ENCODE measurements at regions not wholly inside any gene's neighbourhood (a gene's known extent, or its start where the extent isn't known, plus 50 kb on each side); places are given as distances from the start of the nearest gene placed in this dataset.
A peak's percentile ranks its signal among the peaks of the same experiment; 100 is the strongest.

DNA sequence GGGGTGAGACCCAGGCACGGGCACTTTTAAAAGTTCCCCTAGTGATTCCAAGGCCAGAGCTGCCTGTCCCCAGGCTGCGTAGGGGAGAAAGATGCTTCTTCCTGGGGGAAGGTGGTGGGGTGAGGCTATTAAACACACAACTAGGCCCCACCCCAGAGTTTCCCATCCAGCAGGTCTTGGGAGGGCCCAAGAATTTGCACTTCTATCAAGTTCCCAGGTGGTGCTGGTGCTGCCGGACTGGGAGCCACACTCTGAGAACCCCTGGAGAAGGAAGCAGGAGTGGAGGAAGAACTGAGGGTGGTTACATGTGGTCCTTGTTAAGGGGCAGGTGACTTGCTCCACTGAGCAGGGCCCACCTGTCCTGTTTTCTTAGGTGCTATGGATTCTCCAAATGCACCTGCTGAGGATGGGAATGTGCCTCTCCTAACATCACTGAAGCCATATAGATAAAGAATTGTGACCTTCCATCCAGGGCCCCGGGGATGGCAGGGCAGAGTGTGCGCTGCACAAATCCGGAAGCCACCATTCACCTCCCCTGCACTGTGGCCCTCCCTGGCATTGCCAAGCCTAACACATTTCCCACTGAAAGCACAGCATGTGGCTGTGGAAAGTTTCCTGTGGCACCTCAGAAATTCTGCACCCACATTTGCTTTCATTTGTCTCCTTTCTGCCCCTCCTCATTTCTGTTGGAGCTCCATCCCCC, 111.5 kb upstream of the MEF2A start:
- Histone ChIP-seq H3K27me3 (ENCODE audit: control insufficient read depth, insufficient read depth, low read length) (no peaks in the 10 kb centered on the region), H3K36me3 (ENCODE audit: control insufficient read depth, insufficient read depth, low read length) (no peaks in the 10 kb centered on the region), H3K4me3 (ENCODE audit: low read depth, low read length) (no peak overlapping the region)
- TF ChIP-seq, protein P1, sequence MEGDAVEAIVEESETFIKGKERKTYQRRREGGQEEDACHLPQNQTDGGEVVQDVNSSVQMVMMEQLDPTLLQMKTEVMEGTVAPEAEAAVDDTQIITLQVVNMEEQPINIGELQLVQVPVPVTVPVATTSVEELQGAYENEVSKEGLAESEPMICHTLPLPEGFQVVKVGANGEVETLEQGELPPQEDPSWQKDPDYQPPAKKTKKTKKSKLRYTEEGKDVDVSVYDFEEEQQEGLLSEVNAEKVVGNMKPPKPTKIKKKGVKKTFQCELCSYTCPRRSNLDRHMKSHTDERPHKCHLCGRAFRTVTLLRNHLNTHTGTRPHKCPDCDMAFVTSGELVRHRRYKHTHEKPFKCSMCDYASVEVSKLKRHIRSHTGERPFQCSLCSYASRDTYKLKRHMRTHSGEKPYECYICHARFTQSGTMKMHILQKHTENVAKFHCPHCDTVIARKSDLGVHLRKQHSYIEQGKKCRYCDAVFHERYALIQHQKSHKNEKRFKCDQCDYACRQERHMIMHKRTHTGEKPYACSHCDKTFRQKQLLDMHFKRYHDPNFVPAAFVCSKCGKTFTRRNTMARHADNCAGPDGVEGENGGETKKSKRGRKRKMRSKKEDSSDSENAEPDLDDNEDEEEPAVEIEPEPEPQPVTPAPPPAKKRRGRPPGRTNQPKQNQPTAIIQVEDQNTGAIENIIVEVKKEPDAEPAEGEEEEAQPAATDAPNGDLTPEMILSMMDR (IDR thresholded peaks at IDR 0.05; ENCODE audit: insufficient read depth, low read length, poor library complexity, severe bottlenecking), result no peak
- no peak for DNase-seq (ENCODE audit: low read depth)

DNA sequence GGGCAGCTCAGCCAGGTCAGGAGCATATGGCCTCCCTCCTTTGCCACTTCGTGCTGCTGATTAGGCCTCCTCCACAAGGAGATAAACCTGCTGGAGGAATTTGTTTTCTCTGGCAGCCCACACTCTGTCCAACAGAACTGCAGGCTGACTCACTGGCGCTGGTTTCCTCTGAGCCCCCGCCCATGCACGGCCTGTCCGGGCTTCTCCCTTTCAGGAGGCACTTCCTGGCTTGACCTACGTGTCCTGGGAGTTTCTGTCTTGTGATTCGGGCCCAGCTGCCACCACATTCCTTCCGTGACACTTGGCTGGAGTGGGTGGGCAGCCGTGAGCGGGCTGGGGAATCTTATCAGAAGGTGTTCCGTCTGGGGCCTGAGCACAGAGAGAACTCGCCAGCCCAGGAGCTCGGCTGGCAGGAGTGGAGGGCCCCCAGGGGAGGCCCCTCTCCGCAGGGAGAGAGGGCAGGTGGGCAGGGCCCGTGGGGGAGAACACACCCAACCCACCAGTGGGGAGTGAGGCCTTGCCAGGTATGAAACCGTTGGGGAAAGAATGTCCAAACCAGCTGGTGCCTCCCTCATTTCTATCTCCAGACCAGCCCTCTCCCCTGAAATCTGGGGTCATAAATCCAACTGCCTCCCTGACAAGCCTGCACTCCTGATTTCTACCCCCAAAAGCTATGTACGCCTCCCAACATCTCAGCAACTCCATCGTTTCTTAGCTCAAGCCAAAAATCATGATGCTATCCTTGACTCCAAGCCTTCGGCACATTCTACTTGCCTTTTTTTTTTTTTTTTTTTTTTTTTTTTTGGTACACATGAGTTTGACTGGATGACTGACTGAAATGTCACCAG, 110.6 kb upstream of the MEF2A start:
- DNase-seq (ENCODE audit: low read depth), result peak; percentile 84
- Histone ChIP-seq H3K27me3 (ENCODE audit: control insufficient read depth, insufficient read depth, low read length) (no peaks in the 10 kb centered on the region), H3K36me3 (ENCODE audit: control insufficient read depth, insufficient read depth, low read length) (no peaks in the 10 kb centered on the region), H3K4me3 (ENCODE audit: low read depth, low read length) (no peak overlapping the region)
- TF ChIP-seq, protein P1 (IDR thresholded peaks at IDR 0.05; ENCODE audit: insufficient read depth, low read length, poor library complexity, severe bottlenecking), result no peak

DNA sequence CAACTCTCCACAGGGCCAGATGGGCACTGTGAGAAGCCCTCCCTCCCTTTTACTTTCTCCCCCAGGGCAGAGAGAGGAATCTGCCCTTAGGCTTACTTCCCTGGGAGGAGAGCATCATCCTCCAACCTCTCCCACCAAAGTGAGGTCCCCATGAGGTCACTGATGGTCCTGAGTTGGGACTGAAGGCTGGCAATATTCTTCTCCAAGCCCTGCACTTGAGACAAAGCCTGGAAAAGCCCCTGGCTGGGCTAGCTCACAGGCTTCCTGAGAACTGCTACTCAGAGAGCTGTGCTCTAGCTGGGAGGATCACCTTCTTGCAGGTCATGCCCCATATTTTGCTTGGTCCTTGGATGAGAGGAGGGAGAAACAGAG, 110.0 kb upstream of the MEF2A start:
- TF ChIP-seq, protein P1 (IDR thresholded peaks at IDR 0.05; ENCODE audit: insufficient read depth, low read length, poor library complexity, severe bottlenecking), result no peak
- DNase-seq (ENCODE audit: low read depth), result no peak
- Histone ChIP-seq H3K27me3 (ENCODE audit: control insufficient read depth, insufficient read depth, low read length) (no peaks in the 10 kb centered on the region), H3K4me3 (ENCODE audit: low read depth, low read length) (no peak overlapping the region), H3K36me3 (ENCODE audit: control insufficient read depth, insufficient read depth, low read length) (no peaks in the 10 kb centered on the region)

DNA sequence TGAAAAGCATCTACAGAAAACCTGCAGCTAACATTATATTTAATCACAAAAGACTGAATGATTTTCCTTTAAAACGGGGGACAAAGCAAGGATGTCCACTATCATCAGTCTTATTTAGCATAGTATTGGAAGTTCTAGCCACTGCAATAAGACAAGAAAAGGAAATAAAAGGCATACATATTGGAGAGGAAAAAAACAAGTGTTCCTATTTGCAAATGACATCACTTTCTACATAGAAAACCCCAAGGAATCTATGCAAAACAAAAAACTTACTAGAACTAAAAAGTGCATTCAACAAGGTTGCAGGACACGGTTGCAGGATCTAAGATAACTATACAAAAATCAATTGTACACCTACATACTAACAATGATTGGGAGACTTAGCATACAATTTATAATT, 101.6 kb upstream of the MEF2A start:
- no peak overlapping the region for H3K4me3 ChIP-seq (ENCODE audit: low read depth, low read length)
- no peaks in the 10 kb centered on the region for H3K36me3 ChIP-seq (ENCODE audit: control insufficient read depth, insufficient read depth, low read length)
- H3K27me3 ChIP-seq (ENCODE audit: control insufficient read depth, insufficient read depth, low read length), result no peaks in the 10 kb centered on the region
- TF ChIP-seq, protein P1 (IDR thresholded peaks at IDR 0.05; ENCODE audit: insufficient read depth, low read length, poor library complexity, severe bottlenecking), result no peak
- no peak for DNase-seq (ENCODE audit: low read depth)

DNA sequence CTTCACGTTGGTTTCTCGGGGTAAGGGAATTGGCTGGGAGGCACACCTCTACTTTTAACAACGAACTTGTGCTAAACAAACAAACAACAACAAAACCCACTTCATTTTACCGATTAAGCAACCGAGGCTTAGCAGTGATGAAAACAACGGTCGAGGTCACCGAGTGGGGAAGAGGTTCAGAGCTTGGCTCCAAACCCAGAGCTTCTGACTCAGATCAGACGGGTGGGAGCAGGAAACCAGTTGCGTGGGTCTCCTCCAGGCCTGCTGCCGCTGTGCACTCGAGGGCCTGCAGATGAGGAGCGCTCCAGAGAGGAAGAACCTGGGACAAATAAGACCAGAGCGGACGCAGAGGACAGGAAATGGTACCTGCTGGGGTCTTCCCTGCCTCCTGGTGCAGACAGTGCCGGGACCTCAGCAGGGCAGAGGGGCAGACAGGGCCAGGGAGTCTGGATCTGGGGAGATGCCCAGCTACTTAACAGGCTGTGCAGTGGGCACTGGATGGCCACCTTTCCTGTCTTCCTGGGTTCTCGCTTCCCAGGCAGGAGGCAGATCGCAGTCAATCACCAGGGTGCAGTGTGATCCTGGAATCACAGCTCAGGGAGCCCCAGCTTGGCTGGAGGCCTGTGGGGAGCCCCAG, 99.0 kb upstream of the MEF2A start:
- TF ChIP-seq, protein P1 (IDR thresholded peaks at IDR 0.05; ENCODE audit: insufficient read depth, low read length, poor library complexity, severe bottlenecking), result no peak
- Histone ChIP-seq H3K27me3 (ENCODE audit: control insufficient read depth, insufficient read depth, low read length) (no peaks in the 10 kb centered on the region), H3K36me3 (ENCODE audit: control insufficient read depth, insufficient read depth, low read length) (no peaks in the 10 kb centered on the region), H3K4me3 (ENCODE audit: low read depth, low read length) (no peak overlapping the region)
- DNase-seq (ENCODE audit: low read depth), result no peak

Data from kidney epithelial cell (primary cell).